ENCODE measurements at regions not wholly inside any gene's neighbourhood (a gene's known extent, or its start where the extent isn't known, plus 50 kb on each side); places are given as distances from the start of the nearest gene placed in this dataset.

DNA sequence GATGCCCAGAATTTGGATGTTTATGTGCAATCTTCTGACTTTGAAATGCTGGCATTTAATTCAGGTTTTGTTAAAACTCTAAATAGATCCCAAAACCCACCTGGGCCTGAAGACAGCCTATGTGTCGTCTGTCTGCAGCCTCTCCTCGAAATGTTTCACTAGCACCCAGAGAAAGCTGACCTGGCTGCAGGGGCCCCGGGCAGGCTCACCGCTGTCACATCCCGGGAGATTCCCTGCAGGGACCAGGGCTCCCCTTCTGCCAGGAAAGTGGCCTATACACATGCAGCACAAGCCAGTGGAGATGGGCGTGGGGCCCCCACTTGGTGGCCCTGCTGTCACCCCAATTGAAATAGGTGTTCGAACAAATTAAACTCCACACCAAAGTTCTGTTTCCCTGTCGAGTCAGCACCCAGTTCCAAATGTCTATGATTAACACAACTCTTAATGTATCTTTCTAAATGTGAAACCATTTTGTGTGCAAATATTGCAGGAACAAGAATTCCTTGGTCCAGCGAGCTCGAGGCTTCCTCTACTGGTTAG is 145.8 kb upstream of the ZNF507 start:
- 23% methylated on average over 10 of the region's 10 CpGs for WGBS (ENCODE audit: low lambda C conversion rate)
- peaks cover 0 to 7% of the 10 kb centered on the region in 2 experiments; a peak in 1 of 4 replicates for H3K4me1 ChIP-seq (ENCODE audit: control insufficient read depth in 1 of 2, insufficient read depth in 2 of 2, low read depth in 1 of 2, low read length in 1 of 2)
- no peaks in the 10 kb centered on the region for H3K9me3 ChIP-seq
- no peaks in the 10 kb centered on the region for H3K79me2 ChIP-seq (ENCODE audit: insufficient read depth)
- ChIA-PET POLR2A (no interaction called here), CTCF (interaction anchor here (1.0 to 2.1 kb wide), 2 partner anchors 25 to 1530 kb away, joined by 4 to 9 read pairs; no protein-coding TSS in a partner anchor)
- no peaks in the 10 kb centered on the region for H3K27me3 ChIP-seq (ENCODE audit: insufficient read depth)
- no peak overlapping the region for H3K27ac ChIP-seq (ENCODE audit: low read depth in 2 of 2, low read length in 1 of 2)
- no peak overlapping the region for H3K4me2 ChIP-seq
- no peaks in the 10 kb centered on the region for H3F3A ChIP-seq (replicated peaks; ENCODE audit: insufficient read depth)
- no peaks in the 10 kb centered on the region for H3K9me2 ChIP-seq
- no peak for DNase-seq
- no peak for TF ChIP-seq YY1 (IDR thresholded peaks at IDR 0.05; ENCODE audit: low read depth)
- H4K20me1 ChIP-seq (ENCODE audit: insufficient read depth) = no peaks in the 10 kb centered on the region
- H2AFZ ChIP-seq (ENCODE audit: low read depth) = no peak overlapping the region
- no peak overlapping the region for H3K4me3 ChIP-seq (ENCODE audit: low read depth in 2 of 2, low read length in 1 of 2)
- no peaks in the 10 kb centered on the region for H3K36me3 ChIP-seq (replicated peaks in 1 of 2; ENCODE audit: control insufficient read depth in 1 of 2, insufficient read depth in 2 of 2, low read length in 1 of 2)
- no peak overlapping the region for H3K9ac ChIP-seq

DNA sequence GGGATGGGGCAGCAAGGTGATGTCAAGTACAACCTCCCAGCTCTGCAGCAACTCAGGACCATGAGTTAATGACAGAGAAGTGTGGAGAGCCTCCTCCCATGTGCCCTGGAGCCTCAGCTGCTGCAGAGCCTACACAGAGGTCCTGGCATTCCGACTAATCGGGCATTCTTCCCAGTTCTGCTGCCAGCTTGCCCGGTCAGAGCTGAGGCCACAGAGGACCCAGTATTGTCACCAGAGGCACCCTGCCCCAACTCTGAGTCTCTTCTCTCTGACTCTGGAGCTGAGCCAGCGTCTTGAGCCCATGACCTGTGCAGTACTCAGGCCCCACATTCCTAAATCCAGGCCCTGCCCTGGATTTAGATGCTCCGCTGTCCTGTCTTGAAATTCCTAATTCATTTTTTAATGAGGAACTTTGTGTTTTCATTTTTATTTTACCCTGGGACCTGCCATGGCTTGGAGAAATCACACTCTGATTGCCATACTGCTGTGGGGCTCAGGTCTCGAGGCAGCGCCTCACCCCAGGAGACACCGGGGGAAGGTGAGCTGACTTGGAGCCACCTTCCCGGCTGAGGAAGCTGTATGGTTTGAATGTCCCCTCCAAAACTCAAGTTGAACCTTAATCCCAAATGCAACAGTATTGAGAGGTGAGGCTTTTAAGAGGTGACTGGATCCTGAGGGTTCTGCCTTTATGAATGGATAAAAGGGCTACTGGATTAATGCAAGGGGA is 144.9 kb upstream of the ZNF507 start:
- Histone ChIP-seq H3K4me3 (ENCODE audit: low read depth in 2 of 2, low read length in 1 of 2) (no peak overlapping the region), H3K4me1 (ENCODE audit: control insufficient read depth in 1 of 2, insufficient read depth in 2 of 2, low read depth in 1 of 2, low read length in 1 of 2) (peaks cover 0 to 7% of the 10 kb centered on the region in 2 experiments; a peak in 1 of 4 replicates), H4K20me1 (ENCODE audit: insufficient read depth) (no peaks in the 10 kb centered on the region), H3K79me2 (ENCODE audit: insufficient read depth) (no peaks in the 10 kb centered on the region), H3K4me2 (no peak overlapping the region), H3K9me3 (no peaks in the 10 kb centered on the region), H2AFZ (ENCODE audit: low read depth) (no peak overlapping the region), H3K27ac (ENCODE audit: low read depth in 2 of 2, low read length in 1 of 2) (no peak overlapping the region), H3F3A (replicated peaks; ENCODE audit: insufficient read depth) (no peaks in the 10 kb centered on the region), H3K36me3 (replicated peaks in 1 of 2; ENCODE audit: control insufficient read depth in 1 of 2, insufficient read depth in 2 of 2, low read length in 1 of 2) (no peaks in the 10 kb centered on the region), H3K27me3 (ENCODE audit: insufficient read depth) (no peaks in the 10 kb centered on the region), H3K9ac (no peak overlapping the region), H3K9me2 (no peaks in the 10 kb centered on the region)
- WGBS (ENCODE audit: low lambda C conversion rate) = 37% methylated on average over 6 of the region's 9 CpGs
- DNase-seq = no peak
- ChIA-PET POLR2A (no interaction called here), CTCF (interaction anchor here (0.7 to 2.1 kb wide), 3 partner anchors 9 to 1531 kb away, joined by 3 to 9 read pairs (median 4); no protein-coding TSS in a partner anchor)
- TF ChIP-seq EZH2phosphoT487 (IDR thresholded peaks at IDR 0.05; ENCODE audit: borderline replicate concordance, low read depth) (no peak), NRF1 (IDR thresholded peaks at IDR 0.05; ENCODE audit: low read depth, low read length) (no peak), TEAD4 (IDR thresholded peaks at IDR 0.05; ENCODE audit: borderline replicate concordance, insufficient read depth) (no peak), ELF1 (IDR thresholded peaks at IDR 0.05) (no peak), MEF2A (IDR thresholded peaks at IDR 0.05; ENCODE audit: borderline replicate concordance, low read depth) (no peak), EP300 (IDR thresholded peaks at IDR 0.05; ENCODE audit: borderline replicate concordance in 1 of 2, low read depth in 1 of 2, low read length in 1 of 2) (no peak), GABPA (IDR thresholded peaks at IDR 0.05; ENCODE audit: low read depth) (no peak), GATA2 (CRISPR knock-in tag; IDR thresholded peaks at IDR 0.05) (no peak), YY1 (IDR thresholded peaks at IDR 0.05; ENCODE audit: low read depth) (no peak), FOSL2 (IDR thresholded peaks at IDR 0.05; ENCODE audit: borderline replicate concordance, low read depth) (no peak)
- TF ChIP-seq, protein P1, sequence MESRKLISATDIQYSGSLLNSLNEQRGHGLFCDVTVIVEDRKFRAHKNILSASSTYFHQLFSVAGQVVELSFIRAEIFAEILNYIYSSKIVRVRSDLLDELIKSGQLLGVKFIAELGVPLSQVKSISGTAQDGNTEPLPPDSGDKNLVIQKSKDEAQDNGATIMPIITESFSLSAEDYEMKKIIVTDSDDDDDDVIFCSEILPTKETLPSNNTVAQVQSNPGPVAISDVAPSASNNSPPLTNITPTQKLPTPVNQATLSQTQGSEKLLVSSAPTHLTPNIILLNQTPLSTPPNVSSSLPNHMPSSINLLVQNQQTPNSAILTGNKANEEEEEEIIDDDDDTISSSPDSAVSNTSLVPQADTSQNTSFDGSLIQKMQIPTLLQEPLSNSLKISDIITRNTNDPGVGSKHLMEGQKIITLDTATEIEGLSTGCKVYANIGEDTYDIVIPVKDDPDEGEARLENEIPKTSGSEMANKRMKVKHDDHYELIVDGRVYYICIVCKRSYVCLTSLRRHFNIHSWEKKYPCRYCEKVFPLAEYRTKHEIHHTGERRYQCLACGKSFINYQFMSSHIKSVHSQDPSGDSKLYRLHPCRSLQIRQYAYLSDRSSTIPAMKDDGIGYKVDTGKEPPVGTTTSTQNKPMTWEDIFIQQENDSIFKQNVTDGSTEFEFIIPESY (IDR thresholded peaks at IDR 0.05; ENCODE audit: borderline replicate concordance, low read depth) = no peak
- TF ChIP-seq, protein P2, sequence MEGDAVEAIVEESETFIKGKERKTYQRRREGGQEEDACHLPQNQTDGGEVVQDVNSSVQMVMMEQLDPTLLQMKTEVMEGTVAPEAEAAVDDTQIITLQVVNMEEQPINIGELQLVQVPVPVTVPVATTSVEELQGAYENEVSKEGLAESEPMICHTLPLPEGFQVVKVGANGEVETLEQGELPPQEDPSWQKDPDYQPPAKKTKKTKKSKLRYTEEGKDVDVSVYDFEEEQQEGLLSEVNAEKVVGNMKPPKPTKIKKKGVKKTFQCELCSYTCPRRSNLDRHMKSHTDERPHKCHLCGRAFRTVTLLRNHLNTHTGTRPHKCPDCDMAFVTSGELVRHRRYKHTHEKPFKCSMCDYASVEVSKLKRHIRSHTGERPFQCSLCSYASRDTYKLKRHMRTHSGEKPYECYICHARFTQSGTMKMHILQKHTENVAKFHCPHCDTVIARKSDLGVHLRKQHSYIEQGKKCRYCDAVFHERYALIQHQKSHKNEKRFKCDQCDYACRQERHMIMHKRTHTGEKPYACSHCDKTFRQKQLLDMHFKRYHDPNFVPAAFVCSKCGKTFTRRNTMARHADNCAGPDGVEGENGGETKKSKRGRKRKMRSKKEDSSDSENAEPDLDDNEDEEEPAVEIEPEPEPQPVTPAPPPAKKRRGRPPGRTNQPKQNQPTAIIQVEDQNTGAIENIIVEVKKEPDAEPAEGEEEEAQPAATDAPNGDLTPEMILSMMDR (IDR thresholded peaks at IDR 0.05) = no peak
- TF ChIP-seq, protein P3, sequence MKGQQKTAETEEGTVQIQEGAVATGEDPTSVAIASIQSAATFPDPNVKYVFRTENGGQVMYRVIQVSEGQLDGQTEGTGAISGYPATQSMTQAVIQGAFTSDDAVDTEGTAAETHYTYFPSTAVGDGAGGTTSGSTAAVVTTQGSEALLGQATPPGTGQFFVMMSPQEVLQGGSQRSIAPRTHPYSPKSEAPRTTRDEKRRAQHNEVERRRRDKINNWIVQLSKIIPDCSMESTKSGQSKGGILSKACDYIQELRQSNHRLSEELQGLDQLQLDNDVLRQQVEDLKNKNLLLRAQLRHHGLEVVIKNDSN (IDR thresholded peaks at IDR 0.05; ENCODE audit: borderline replicate concordance, low read depth) = no peak
- TF ChIP-seq, protein P4, sequence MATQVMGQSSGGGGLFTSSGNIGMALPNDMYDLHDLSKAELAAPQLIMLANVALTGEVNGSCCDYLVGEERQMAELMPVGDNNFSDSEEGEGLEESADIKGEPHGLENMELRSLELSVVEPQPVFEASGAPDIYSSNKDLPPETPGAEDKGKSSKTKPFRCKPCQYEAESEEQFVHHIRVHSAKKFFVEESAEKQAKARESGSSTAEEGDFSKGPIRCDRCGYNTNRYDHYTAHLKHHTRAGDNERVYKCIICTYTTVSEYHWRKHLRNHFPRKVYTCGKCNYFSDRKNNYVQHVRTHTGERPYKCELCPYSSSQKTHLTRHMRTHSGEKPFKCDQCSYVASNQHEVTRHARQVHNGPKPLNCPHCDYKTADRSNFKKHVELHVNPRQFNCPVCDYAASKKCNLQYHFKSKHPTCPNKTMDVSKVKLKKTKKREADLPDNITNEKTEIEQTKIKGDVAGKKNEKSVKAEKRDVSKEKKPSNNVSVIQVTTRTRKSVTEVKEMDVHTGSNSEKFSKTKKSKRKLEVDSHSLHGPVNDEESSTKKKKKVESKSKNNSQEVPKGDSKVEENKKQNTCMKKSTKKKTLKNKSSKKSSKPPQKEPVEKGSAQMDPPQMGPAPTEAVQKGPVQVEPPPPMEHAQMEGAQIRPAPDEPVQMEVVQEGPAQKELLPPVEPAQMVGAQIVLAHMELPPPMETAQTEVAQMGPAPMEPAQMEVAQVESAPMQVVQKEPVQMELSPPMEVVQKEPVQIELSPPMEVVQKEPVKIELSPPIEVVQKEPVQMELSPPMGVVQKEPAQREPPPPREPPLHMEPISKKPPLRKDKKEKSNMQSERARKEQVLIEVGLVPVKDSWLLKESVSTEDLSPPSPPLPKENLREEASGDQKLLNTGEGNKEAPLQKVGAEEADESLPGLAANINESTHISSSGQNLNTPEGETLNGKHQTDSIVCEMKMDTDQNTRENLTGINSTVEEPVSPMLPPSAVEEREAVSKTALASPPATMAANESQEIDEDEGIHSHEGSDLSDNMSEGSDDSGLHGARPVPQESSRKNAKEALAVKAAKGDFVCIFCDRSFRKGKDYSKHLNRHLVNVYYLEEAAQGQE (IDR thresholded peaks at IDR 0.05; ENCODE audit: low read depth, low read length) = no peak
- TF ChIP-seq, protein P5, sequence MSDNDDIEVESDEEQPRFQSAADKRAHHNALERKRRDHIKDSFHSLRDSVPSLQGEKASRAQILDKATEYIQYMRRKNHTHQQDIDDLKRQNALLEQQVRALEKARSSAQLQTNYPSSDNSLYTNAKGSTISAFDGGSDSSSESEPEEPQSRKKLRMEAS (IDR thresholded peaks at IDR 0.05; ENCODE audit: low read depth) = no peak

All from SK-N-SH (cell line).